GM21381 (cell line): ENCODE measurements at regions not wholly inside any gene's neighbourhood (a gene's known extent, or its start where the extent isn't known, plus 50 kb on each side); places are given as distances from the start of the nearest gene placed in this dataset.
"Not testable (repeated sequence)": the region's sequence is repeated elsewhere in the genome, so short reads cannot be mapped to it uniquely, and the experiment has no call there.

Experiments
- ATAC-seq: cut with Tn5 transposase; IDR thresholded peaks from one replicate; pipeline ENCODE4 v1.9.1; 2021; ENCODE audit warnings: mild to moderate bottlenecking, moderate library complexity; ENCODE audit not compliant: unreplicated experiment

DNA sequence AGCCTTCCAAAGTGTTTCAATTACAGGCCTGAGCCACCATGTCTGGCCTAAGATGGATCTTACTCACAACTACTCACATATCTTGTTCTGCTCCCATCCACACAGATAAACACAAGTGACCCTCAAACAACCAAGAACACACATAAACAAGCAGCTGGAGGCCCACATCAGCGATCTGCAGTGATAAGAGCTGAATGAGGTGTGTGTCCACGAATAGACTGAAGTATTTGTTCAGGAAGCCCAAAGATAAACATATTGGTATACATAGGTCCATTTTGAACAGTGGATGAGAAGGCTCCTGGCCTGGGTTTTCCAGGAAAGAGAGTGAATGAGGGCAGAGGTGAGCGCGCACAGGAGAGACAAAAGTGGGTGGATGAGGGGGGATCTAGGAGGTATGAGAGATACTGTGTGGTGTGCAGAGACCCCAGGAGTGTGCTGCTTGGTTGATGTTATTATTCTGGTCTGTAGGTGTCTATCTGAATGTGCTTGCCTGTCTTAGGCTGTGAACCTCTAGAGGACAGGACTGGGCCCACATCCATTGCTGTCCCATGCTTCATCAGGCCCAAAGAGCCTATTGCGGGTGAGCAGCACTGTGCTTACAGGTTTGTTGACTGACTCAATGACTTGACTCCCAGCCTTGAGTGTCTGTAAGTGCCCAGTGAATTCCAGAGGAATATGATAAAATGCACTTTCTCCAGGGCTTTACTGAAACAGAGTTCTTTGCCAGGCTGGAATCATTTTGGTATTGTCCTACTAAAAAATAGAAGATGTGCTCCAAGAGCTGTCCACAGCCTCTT, 79.9 kb upstream of the ATP1A1 start:
- no peak for ATAC-seq

GRCh38 chr1:116297495-116298212, 75.4 kb upstream of the ATP1A1 start:
- no peak for ATAC-seq

GRCh38 chr1:116298213-116298579, 74.8 kb upstream of the ATP1A1 start:
- ATAC-seq, result not testable (repeated sequence)

DNA sequence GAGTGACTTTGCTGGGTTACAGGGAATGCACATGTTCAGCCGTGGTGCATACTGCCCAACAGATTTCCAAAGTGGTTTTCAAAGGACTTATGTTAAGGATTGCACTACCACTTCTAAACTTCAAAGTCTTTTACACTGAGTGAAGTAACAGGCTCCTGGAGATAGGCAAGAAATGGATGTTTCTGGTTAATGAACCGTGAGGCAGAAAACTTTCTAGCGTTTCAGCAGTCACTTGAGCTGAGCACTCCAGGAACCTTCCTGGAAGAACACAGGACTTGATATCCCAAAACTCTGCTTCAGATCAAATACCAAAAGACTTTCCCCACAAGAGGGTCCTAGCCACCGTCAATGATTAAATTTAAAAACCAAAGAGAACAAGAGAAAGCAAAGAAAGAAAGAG, 74.3 kb upstream of the ATP1A1 start:
- no peak for ATAC-seq

GRCh38 chr1:116299248-116299647, 73.8 kb upstream of the ATP1A1 start:
- ATAC-seq, result no peak

DNA sequence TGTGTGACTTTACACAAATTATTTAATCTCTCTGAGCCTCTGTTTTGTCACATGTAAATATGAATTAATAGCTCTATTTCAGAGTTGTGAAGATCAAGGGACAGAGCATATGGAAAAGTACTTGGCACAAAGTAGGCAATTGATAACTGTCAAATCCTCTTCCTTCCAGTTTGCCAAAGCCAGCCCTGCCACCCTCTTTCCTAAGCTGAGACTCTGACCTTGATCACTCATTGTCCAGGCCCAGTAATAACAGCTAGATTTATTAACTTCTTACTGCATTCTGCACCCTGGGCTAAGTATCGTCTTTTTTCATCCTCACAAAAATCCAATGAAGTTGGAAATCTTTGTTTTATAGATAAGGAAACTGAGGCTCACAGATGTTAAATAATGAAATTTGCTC, 70.8 kb upstream of the ATP1A1 start:
- no peak for ATAC-seq

DNA sequence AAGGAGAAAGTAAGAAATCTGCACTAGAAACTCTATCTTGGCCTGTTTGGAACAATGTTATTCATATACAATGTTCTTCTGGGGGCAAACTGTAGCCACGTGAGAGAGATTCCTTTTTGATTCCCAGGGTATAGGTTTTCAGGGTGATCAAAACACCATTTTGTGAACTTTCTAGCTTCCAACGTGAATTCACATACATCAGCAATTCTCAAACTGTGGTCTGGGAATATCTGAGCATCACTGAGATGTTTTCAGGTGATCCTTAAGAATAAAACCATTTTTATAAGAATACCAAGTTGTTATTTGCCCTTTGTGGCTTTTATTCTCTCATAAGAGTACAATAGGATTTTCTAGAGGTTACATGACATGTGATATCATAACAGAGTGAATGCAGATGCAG, 66.9 kb upstream of the ATP1A1 start:
- ATAC-seq, result no peak

DNA sequence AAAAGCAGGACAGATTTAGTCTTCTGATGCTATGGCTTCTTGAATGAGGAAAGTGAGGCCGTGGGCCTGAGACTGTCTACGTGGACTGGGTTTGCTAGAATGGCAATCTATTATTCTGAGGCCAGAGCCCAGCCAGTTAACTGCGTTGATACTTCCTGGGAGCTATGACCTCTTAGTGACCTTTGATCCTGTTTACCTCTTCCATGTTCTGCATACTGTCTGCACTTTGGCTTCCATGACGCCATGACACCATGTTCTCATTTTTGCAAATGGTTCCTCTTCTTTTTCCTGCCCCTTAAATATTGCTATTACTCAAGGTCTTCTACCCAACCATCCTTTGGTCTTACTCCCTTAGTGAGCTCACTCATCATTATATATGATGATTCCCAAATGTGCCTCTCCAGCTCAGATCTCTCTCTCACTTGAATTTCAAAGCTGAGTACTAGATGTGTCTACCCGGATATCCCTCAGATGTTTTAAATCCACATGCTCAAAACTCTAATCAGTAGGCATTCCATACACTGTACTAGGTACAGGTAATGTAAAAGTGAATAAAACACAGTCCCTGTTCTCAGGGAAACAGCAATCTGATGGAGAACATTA, 66.1 kb upstream of the ATP1A1 start:
- ATAC-seq, result no peak

- ATAC-seq, result no peak
These were observed 64.8 kb upstream of the ATP1A1 start for GRCh38 chr1:116308276-116308675.

DNA sequence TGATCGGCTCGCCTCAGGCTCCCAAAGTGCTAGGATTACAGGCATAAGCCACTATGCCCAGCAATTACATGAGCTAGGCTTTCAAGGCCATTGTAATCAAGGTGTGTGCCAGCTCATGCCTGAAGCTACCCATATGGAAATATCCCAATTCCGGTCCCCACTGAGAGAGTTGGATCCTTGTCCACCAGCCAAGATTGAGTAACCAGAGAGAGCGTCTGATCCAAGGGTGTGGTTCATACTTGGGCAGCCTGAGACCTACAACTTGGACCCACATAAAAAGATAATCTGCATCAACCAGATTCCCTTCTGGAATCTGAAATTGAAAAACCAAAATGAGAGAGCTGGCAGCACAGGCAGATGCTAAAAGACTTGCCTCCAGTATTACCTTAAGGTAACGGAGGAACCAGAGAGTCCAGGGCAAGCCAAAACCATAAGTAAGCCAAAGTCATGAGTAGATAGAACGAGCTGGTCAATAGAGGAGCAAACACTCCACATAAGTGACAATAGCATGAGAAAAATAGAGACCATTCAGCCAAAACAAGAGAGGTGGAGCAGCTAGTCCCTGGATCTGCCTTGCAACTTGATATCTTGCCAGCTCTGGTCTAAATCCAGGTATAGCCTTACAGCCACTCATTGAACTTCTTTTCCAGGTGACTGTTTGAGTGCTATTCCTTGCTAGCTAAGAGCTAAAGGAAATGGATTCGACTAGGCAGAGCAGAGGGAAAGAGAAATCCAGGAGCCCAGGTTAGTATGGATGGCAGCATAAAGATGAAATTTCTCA, 63.8 kb upstream of the ATP1A1 start:
- ATAC-seq, result no peak

- no peak for ATAC-seq
These were observed 62.9 kb upstream of the ATP1A1 start for GRCh38 chr1:116310180-116310579.

GRCh38 chr1:116311193-116311592, 61.9 kb upstream of the ATP1A1 start:
- ATAC-seq, result no peak

GRCh38 chr1:116311756-116312680, 61.0 kb upstream of the ATP1A1 start:
- ATAC-seq, result no peak

DNA sequence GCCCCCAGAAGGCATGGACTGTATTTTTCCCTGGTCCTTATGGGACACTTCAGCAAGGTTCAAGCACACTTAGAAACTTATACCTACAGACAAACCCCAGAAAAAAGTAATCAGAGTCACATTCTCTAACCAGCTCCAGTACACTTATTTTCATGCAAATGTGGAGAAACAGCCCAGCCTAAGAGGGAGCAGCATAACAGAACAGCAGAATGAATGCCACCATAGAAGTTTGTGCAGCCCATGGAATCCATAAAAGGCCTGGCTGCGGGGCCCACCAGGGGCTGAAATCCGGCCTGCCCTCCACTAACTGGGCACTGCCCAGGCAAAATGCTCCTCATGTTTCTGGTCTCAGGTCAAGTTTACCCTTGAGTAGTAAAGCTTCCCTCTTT, 60.4 kb upstream of the ATP1A1 start:
- no peak for ATAC-seq

DNA sequence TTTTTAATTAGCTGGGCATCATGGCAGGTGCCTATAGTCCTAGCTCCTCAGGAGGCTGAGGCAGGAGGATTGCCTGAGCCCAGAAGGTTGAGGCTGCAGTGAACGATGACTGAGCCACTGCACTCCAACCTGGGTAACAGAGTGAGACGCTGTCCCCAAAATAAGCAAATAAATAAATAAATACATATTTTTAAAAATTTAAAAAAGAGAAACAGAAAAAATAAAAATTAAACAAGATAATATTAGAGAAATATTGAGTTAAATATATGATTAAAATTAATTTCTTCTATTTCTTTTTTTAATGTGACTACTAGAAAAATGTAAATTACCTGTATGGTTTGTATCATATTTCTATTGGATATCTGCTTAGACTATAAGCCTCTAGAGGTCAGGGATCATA, 59.3 kb upstream of the ATP1A1 start:
- no peak for ATAC-seq

DNA sequence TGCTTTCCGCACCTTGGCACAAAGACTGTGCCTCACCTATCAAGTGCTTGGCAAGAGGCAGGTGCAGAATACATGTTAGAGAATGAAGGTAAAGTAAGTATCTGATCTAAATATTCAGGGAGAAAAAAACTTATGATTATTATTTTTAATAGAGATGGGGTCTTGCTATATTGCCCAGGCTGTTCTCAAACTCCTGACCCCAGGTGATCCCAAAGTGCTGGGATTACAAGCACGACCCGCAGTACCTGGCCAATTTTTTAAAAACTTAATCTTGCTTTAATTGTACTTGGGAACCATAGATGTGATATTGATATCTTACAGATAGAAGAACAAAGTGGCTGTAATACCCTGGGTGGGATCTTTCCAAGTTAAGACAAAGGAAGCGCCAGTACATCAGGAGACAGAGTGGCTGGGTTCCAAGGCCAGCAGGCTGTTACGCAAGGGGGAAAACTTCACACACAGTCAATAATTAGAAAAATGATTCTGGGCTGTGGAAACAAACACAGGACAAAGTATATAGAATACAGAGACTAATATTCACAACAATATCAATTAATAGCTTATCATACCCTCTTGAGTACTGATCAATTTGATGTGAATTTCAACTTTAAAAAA, 58.6 kb upstream of the ATP1A1 start:
- no peak for ATAC-seq

GRCh38 chr1:116316373-116316772, 56.7 kb upstream of the ATP1A1 start:
- ATAC-seq, result no peak

- ATAC-seq, result no peak
These were observed 54.1 kb upstream of the ATP1A1 start for GRCh38 chr1:116318897-116319296.

- no peak for ATAC-seq
These were observed 52.2 kb upstream of the ATP1A1 start for GRCh38 chr1:116320874-116321273.

DNA sequence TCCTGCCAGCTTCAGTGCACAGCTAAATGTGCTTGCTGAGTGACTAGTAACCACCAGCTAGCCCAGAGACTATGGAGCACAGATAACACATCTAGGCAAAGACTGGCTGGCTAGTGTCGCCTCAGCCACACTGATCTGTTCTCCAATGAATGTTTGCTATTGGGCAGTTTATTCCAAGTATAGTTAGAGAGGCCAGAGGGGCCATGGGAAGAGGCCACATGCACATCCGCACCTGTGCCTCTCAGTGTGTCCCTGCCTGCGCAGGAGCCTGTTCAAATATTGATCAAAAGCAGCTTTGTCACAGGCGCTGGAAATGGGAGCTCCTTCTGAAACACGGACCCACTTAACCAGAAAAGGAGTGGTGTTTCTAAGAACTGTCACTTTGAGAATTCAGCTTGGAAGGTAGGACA, 51.3 kb upstream of the ATP1A1 start:
- ATAC-seq, result no peak
